Tongue (tissue), 1 donor: ENCODE measurements at regions not wholly inside any gene's neighbourhood (a gene's known extent, or its start where the extent isn't known, plus 50 kb on each side); places are given as distances from the start of the nearest gene placed in this dataset.
"Not testable (repeated sequence)": the region's sequence is repeated elsewhere in the genome, so short reads cannot be mapped to it uniquely, and the experiment has no call there.

Experiments used
- DNase-seq: peaks from one replicate; pipeline ENCODE4 v3.0.0-alpha.2; 2015

DNA sequence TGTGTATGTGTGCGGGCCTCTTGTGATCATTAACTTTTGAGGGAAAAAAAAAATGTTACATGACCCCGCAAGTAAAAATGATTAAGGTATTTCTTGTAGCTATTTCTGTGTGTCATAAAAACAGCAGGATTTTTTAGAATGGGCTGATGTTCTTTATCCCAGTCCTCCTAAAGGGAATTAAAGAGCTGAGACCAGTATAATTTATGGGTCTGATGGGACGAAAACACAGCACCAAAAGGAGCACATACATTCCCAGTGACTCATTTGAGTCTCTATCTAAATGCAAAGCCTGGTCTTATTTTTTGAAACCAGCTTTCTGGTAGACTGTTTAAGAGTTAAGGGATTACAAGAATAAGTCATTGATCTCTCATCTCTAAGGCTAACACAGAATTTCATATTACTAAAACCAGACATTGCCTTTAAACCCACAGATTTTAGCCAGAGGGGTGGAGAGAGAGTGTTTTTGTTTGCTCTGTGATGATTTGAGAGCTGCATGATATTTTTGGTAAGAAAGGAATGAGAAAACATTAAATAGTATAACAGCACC is 342.3 kb upstream of the EPHA4 start:
- no peak for DNase-seq

- DNase-seq: no peak
These were observed 339.8 kb upstream of the EPHA4 start for GRCh38 chr2:221911890-221912289.

GRCh38 chr2:221911321-221911720 is 339.2 kb upstream of the EPHA4 start:
- no peak for DNase-seq

DNA sequence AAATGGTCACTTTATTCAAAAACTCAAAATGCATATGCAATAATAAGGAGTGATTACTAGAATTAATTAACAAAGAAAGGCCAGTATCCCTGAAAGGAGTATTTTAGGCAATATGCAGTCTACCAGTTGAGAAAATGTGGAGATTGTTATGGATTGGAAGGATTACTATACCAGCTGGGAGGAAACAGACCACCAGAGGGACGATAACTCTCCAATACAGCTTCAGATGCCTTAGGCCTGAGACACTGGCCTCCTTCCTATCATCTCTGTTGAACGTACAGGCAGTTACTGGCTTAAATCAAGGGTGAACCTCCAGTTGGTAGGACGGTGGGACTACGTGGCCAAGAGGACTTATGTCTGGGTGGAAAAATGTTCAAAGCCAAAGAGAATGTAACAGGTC is 336.4 kb upstream of the EPHA4 start:
- DNase-seq: no peak

DNA sequence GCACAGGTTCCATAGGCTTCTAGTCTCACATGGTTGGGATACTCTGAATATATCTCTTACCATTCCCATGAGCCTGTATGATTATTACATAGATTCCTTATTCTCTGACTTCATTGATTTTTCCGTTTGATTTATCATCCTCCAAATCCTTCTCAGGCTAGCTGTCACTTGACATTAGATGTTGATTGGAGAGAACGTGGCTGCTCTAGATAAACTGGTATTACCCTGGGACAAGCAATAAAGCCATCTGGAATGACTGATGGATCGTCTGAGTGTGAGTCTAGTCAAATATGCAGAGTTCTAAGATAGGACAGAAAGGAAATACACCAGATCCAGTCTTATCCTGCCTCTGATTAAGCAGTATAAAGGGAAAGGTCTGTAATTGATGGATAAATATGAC is 325.6 kb upstream of the EPHA4 start:
- no peak for DNase-seq

DNA sequence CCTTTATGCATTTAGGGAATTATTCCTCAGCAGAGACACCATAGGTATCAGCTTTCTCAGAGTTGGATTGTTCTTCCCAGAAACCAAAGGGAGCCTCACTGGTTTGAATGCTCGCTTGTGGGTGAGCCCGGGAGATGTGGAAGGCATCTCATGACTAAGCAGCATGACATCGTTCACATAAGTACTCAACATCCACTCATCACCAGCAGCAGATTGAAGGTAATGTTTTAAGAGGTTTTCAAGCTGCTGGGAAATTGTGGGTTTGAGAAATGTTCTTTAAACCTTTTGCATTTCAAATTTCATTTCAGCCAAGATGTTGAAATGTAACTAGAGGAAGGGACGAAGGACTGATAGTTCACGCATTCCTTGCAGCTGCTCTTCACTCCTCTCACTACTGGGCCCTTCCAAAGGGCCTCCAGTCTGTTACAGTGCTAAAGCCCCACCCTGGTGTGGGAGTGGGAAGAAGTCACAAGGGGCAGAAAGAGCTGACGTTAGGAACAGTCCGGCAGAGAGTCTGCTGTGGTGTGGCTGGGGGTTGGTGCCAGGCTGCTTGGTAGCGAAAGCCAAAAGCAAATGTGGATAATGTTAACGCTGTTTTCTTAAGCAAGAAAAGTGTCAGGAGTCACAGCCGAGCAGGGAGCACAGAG is 324.5 kb upstream of the EPHA4 start:
- DNase-seq: peak; percentile 50

GRCh38 chr2:221895366-221896121 is 323.4 kb upstream of the EPHA4 start:
- peak; percentile 36 for DNase-seq

DNA sequence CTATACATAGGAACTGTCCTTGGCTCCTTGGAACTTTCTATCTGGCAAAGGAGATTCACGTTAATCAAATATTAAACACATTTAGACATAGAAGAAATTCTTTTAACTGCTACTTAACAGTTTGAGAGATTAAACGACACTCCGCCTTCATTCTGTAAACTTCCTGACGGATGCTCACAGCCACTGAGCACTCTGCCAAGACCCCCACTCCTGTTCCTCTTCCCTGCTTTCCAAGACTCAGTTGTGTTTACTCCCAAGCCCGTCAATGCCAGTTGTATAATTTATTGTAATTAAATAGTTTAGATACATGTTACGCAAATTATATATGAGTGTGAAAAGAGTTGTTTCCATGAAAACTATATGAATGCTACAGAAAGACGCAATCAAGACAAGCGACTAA is 321.4 kb upstream of the EPHA4 start:
- no peak for DNase-seq

- DNase-seq: not testable (repeated sequence)
These were observed 319.9 kb upstream of the EPHA4 start for GRCh38 chr2:221892006-221892405.

DNA sequence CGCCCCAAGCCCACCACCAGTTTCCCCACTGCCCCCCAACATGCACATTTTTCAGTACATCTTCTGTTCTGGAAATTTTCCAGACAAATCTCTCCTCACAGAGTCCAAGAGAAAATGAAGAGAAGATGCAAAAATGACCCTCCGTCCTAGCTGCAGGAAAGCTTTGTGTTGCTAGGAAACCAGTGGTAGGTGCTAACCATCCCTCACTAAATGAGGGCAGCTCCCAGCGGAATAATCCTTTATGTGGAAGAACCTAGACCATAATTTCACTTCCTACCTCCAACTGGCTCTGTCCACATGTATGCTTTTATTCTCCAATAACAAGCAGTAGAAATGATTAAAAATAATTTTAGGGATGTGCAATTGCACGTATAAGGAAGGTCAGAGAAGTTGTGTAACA is 311.9 kb upstream of the EPHA4 start:
- DNase-seq: no peak

DNA sequence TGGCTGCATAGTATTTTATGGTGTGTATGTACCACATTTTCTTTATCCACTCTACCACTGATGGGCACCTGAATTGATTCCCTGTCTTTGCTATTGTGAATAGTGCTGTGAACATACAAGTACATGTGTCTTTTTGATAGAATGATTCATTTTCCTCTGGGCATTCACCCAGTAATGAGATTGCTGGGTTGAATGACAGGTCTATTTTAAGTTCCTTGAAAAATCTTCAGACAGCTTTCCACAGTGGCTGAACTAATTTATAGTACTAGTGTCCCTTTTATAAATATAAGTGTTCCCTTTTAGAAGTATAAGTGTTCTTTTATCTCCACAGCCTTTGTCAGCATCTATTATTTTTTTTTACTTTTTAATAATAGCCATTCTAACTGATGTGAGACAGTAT is 303.9 kb upstream of the EPHA4 start:
- no peak for DNase-seq

- no peak for DNase-seq
These were observed 302.3 kb upstream of the EPHA4 start for GRCh38 chr2:221874444-221874843.

GRCh38 chr2:221857719-221858118 is 285.6 kb upstream of the EPHA4 start:
- no peak for DNase-seq

GRCh38 chr2:221853297-221853696 is 281.2 kb upstream of the EPHA4 start:
- no peak for DNase-seq

DNA sequence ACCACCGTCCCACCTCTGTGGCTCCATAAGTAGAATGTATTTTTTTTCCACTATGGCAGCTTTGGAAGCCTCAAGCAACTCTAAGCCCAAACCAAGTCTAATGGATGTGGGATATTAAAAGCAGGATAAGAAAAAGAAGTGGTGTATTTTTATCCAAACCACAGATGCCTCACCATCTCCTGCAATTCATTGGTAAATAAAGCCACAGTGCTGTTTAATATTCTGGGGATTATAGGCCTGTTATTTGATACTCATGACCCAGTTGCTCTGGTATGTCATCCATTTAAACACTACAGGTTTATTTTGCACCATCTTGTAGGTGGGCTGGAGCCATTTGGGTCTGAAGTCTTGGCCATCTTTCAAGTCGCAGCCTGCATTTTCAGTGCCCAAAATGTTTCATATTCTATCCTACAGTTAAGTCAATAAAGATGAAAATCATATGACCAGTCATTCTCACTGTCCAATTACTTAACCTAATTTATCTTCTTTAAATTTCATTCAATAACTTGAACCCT is 279.5 kb upstream of the EPHA4 start:
- no peak for DNase-seq

DNA sequence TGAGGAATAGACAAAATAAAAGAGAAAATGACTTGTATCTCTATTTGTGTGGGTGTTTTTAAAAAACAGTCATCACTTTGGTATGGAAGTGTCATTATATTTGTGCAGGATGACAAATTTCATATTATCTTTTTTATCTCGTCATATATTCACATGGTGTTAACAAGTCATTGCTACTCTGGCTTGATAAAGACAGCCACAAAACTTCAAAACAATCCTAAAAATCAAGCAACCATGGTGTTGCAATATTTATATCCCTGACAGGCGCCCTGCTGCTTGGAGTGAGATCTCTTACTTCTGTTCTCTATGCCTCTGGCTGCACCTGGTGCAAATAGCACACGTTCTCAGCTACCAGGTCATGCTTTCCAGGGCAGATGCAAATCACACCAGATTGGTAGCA is 278.0 kb upstream of the EPHA4 start:
- DNase-seq: no peak

DNA sequence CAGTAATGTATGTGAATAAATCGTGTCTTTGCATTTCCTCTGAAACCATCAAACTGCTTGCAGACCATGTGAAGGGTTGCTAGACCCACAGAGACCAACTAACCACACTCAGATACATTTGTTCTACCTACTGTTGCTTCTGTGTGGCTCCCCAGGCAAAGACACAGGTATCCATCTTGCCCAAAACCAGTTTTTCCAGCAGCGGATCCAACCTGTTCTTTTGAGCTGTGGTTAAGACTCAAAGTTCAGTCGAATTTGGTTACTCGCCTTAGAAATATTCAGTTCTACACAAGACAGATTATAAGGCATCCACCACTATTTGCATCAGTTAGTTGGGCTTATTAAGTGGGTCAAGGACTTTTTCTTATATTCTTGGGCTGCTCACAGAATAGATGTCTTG is 276.2 kb upstream of the EPHA4 start:
- DNase-seq: no peak

DNA sequence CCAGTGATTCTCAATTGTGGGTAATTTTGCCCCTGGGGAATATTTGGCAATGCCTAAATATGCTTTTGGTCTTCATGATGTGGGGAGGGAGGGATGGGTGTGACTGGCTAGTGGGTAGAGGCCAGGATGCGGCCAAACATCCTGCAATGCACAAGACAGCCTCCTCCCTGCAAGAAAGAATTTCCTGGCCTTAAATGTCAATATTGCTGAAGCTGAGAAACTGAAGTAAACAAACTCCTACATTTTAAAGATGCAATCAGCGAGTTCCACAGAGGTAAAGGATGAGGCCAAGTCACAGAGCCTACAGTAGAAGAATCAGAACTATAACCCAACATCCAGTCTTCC is 272.9 kb upstream of the EPHA4 start:
- no peak for DNase-seq

DNA sequence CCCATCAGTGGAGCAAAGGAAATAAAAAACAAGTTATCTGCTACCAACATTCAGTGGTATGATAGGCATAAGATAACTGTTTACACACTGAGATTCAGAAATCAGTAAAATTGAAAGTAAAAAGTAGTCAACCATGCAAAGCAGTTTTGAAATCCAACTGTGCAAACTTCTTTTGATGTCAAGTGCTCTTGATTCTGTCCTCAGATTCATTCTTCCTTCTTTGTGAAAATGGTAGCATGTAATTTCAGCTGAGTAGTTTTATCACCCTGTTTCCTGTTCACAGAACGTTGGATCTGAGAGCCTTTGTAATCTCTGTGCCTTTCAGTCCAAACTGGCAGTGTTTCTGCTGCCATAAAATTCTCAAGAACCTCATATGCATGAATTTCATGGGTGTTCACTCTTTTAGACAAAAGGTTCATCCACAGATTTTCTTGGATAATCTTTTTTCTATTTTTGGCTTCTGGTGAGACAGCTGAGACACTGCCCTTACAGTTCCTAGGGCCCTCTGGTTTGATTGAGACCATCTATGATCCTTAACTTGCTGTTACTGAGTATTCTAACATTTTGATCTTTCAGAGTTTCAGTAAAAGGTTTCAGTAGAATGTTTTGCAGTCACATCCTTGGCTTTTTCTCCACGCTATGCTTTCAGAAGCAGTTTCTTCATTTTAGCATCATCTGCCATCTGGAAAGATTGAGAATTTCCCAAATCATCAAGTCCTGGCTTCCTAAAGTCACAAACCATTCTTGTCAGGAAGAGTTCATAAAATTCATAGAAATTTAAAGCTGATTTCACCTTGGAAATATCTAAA is 272.3 kb upstream of the EPHA4 start:
- DNase-seq: no peak

DNA sequence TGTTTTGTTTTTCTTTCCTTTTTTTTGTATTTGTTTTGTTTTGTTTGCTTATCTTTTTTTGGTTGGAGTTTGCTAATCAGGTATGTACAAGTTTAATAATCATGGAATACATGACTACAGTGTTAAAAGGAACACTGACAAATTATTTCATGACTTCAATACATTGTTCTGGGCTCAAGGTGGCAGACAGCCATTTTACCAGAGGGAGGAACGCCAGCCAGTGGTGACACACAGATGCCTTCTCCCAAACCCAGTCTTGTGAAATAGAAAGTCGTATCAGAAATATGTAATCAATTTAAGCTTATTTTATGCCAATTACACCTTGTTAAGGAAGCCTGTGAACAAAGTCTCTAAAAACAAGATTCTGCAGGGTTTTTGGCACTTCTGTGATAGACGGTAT is 264.0 kb upstream of the EPHA4 start:
- no peak for DNase-seq

DNA sequence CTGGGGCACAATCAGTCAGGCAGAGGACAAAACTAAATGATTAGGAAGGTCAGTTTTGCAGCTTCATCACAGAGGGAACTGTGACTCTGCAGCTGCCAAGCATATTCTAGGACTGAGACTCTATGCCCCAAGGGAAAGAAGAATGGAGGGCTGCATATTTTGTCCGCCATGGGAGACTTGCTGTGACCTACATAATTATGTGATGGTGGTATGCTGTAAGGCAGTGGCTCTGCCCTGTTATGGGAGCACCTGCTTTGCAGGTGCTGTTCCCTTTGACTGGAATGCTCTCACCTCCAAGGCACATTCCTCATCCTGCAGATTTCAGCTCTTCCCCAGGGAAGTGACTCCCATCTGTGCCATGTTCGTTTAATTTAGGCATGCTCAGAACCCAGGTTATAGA is 261.9 kb upstream of the EPHA4 start:
- no peak for DNase-seq

DNA sequence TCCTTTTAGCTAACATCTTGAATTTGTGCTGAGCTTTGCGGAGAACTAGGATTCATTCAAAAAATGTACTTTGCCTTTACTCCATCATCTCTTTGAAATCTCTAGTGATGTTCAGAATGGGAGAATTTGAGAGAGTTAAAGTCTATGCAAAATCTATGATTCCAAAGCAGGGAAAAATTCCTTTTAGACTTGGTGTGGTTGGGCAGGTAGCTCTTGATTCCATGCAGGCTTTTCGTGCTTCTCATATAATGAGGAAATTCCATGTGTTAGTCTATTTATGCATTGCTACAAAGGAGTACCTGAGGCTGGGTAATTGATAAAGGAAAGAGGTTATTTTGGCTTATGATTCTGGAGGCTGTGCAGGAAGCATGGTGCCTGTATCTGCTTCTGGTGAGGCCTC is 258.9 kb upstream of the EPHA4 start:
- DNase-seq: no peak

- DNase-seq: no peak
These were observed 250.3 kb upstream of the EPHA4 start for GRCh38 chr2:221822416-221822815.
